ENCODE measurements at regions not wholly inside any gene's neighbourhood (a gene's known extent, or its start where the extent isn't known, plus 50 kb on each side); places are given as distances from the start of the nearest gene placed in this dataset.

DNA sequence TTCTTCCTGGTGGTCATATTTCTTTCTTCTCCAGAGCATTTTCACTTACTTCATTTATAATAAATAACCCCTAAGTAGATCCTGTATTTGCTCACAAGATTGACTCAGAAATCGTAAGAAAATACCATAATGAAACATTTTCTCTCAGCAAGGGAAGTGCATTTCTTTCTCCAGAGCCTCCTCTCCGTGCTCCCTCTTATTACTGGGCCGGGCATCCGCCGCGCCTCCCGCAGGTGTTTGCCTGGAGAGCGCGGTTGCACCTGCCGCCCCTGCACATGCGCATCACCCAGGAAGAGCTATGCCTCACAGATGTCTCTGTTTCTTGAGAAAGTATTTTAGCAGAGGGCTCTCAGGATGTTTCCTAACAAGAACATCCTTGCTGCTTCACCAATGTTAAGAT is 509.2 kb downstream of the TCERG1L start:
- Mint-ChIP-seq H3K27me3 (no peaks in the 10 kb centered on the region), H3K4me1 (no peaks in the 10 kb centered on the region), H3K36me3 (no peaks in the 10 kb centered on the region), H3K4me3 (no peak overlapping the region), H3K9me3 (no peaks in the 10 kb centered on the region), H3K27ac (no peak overlapping the region)
- no peaks in the 10 kb centered on the region for H3K36me3 ChIP-seq (ENCODE audit: control insufficient read depth in 2 of 2, extremely low read depth in 1 of 2, insufficient read depth in 1 of 2, low read length in 1 of 2)
- ATAC-seq (replicated peaks in 1 of 4): no peak
- POLR2A ChIA-PET: no interaction called here
- no peaks in the 10 kb centered on the region for H3K4me1 ChIP-seq (ENCODE audit: control insufficient read depth in 1 of 2, extremely low read depth in 1 of 2, insufficient read depth in 2 of 2, low read length in 2 of 2)
- 91% methylated on average over 7 of the region's 11 CpGs for WGBS (ENCODE audit: insufficient coverage)
- peaks cover 0 to 2% of the 10 kb centered on the region in 2 experiments for H3K27me3 ChIP-seq (replicated peaks in 1 of 2; ENCODE audit: control insufficient read depth in 2 of 2, extremely low read depth in 1 of 2, insufficient read depth in 2 of 2, low read length in 1 of 2)
- no peaks in the 10 kb centered on the region for H3K9me3 ChIP-seq
- no peak overlapping the region for H3K27ac ChIP-seq (ENCODE audit: low read length)
- no peak overlapping the region for H3K4me3 ChIP-seq (ENCODE audit: control insufficient read depth in 1 of 2, extremely low read depth in 1 of 2, low read length in 1 of 2)
- DNase-seq: no peak
- CTCF ChIA-PET: no interaction called here

DNA sequence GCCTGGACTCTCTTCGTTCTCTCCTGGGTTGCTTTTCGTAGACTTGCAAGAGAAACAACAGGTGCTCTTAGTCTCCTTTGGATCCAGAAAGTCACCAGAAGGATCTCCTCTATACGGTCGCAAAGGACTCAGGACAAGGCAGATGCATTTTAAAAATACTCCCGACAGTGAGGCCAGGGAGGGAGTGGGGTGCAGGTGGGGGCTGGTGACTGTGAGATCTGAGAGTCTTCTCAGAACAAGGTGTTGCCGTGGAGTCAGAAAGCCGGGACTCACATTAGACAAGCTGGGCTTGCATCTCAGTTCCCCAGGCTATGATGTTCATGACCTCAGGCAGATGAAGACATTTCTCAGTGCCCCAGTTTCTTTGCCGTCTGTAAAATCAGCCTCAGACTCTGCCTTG is 507.2 kb downstream of the TCERG1L start:
- H3K27ac Mint-ChIP-seq: no peak overlapping the region
- no peak overlapping the region for H3K4me3 Mint-ChIP-seq
- ATAC-seq (replicated peaks in 1 of 4) (no peak), DNase-seq (peak in 1 of 35 experiments; percentile 17)
- Histone ChIP-seq H3K4me1 (ENCODE audit: control insufficient read depth in 1 of 2, extremely low read depth in 1 of 2, insufficient read depth in 2 of 2, low read length in 2 of 2) (no peaks in the 10 kb centered on the region), H3K27ac (ENCODE audit: low read length) (no peak overlapping the region), H3K4me3 (ENCODE audit: control insufficient read depth in 1 of 2, extremely low read depth in 1 of 2, low read length in 1 of 2) (no peak overlapping the region), H3K9me3 (no peaks in the 10 kb centered on the region), H3K27me3 (replicated peaks in 1 of 2; ENCODE audit: control insufficient read depth in 2 of 2, extremely low read depth in 1 of 2, insufficient read depth in 2 of 2, low read length in 1 of 2) (peaks cover 0 to 7% of the 10 kb centered on the region in 2 experiments), H3K36me3 (ENCODE audit: control insufficient read depth in 2 of 2, extremely low read depth in 1 of 2, insufficient read depth in 1 of 2, low read length in 1 of 2) (no peaks in the 10 kb centered on the region)
- no peaks in the 10 kb centered on the region for H3K27me3 Mint-ChIP-seq
- no peaks in the 10 kb centered on the region for H3K9me3 Mint-ChIP-seq
- WGBS (ENCODE audit: insufficient coverage): 80% methylated on average over 7 of the region's 8 CpGs
- ChIA-PET POLR2A (no interaction called here), CTCF (no interaction called here)
- no peaks in the 10 kb centered on the region for H3K36me3 Mint-ChIP-seq
- no peaks in the 10 kb centered on the region for H3K4me1 Mint-ChIP-seq

DNA sequence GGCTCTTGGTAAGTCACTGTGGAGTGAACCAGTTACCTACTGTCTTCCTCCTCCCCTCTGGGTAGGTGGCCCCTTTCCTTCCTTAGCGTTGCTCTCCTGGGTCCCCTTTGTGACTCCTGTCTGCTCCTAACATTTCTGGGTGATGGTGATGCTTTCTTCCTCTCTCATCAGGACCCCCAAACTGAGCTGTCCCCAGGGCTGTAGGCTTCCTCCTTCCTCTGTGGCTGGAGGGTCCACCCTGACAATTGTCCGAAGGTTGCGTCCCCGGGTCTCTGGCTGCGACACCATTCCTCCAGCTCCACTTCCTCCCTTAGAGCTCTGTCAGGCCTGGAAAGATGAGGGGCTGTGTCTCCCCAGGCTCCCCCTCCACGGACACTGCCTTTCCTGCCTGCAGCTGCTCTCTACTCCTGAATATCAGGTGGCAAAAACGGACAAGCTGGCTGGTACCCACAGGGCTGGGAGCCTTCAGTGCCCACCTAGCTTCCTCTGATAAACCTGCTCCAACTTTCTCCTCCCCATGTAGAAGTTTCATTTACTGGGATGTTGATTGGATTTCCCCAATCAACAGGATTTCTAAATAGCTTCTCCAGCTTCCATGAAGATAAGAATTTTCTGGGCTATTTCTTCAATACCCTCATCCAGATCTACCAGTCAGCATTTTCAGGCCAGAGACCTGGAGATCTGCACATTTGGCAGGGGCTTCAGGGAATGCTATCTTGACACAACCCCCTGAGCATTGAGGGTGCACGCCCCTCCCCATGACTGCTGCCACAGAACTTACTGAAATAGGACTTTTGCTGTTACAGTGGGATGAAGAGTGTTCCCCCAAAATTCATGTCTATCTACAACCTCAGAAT is 506.5 kb downstream of the TCERG1L start:
- ATAC-seq (replicated peaks in 1 of 4): no peak
- H3K9me3 Mint-ChIP-seq: no peaks in the 10 kb centered on the region
- Histone ChIP-seq H3K27ac (ENCODE audit: low read length) (no peak overlapping the region), H3K36me3 (ENCODE audit: control insufficient read depth in 2 of 2, extremely low read depth in 1 of 2, insufficient read depth in 1 of 2, low read length in 1 of 2) (no peaks in the 10 kb centered on the region), H3K27me3 (replicated peaks in 1 of 2; ENCODE audit: control insufficient read depth in 2 of 2, extremely low read depth in 1 of 2, insufficient read depth in 2 of 2, low read length in 1 of 2) (peaks cover 0 to 9% of the 10 kb centered on the region in 2 experiments), H3K9me3 (no peaks in the 10 kb centered on the region), H3K4me3 (ENCODE audit: control insufficient read depth in 1 of 2, extremely low read depth in 1 of 2, low read length in 1 of 2) (no peak overlapping the region), H3K4me1 (ENCODE audit: control insufficient read depth in 1 of 2, extremely low read depth in 1 of 2, insufficient read depth in 2 of 2, low read length in 2 of 2) (no peaks in the 10 kb centered on the region)
- H3K4me3 Mint-ChIP-seq: no peak overlapping the region
- no peaks in the 10 kb centered on the region for H3K4me1 Mint-ChIP-seq
- peak in 1 of 35 experiments; percentile 7 for DNase-seq
- H3K27ac Mint-ChIP-seq: no peak overlapping the region
- 96% methylated on average over 4 of the region's 8 CpGs for WGBS (ENCODE audit: insufficient coverage)
- H3K36me3 Mint-ChIP-seq: no peaks in the 10 kb centered on the region
- ChIA-PET CTCF (no interaction called here), POLR2A (no interaction called here)
- no peaks in the 10 kb centered on the region for H3K27me3 Mint-ChIP-seq

DNA sequence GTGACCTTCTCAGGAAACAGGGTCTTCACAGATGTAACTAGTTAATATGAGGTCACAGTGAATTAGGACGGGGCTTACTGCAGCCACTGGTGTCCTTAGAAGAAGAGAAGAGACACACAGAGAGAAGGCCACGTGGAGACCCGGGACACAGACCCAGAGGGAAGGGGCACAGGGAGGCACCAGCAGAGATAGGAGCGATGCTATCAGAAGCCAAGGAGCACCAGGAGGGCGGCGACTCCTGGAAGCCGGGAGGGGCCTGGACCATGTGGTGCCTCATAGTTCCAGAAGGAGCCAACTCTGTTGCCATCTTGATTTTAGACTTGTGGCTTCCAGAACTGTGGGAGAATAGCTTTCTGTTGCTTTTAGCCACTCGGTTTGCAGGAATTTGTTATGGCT is 505.9 kb downstream of the TCERG1L start:
- DNase-seq: no peak
- 83% methylated on average over 8 of the region's 8 CpGs for WGBS (ENCODE audit: insufficient coverage)
- no peak for ATAC-seq (replicated peaks in 1 of 4)
- H3K27ac Mint-ChIP-seq: no peak overlapping the region
- H3K27me3 Mint-ChIP-seq: no peaks in the 10 kb centered on the region
- no peak overlapping the region for H3K4me3 Mint-ChIP-seq
- POLR2A ChIA-PET: no interaction called here
- peaks cover 0 to 12% of the 10 kb centered on the region in 2 experiments for H3K27me3 ChIP-seq (replicated peaks in 1 of 2; ENCODE audit: control insufficient read depth in 2 of 2, extremely low read depth in 1 of 2, insufficient read depth in 2 of 2, low read length in 1 of 2)
- H3K4me1 ChIP-seq (ENCODE audit: control insufficient read depth in 1 of 2, extremely low read depth in 1 of 2, insufficient read depth in 2 of 2, low read length in 2 of 2): no peaks in the 10 kb centered on the region
- no peaks in the 10 kb centered on the region for H3K36me3 Mint-ChIP-seq
- CTCF ChIA-PET: no interaction called here
- H3K9me3 Mint-ChIP-seq: no peaks in the 10 kb centered on the region
- no peaks in the 10 kb centered on the region for H3K4me1 Mint-ChIP-seq
- H3K9me3 ChIP-seq: no peaks in the 10 kb centered on the region
- no peak overlapping the region for H3K4me3 ChIP-seq (ENCODE audit: control insufficient read depth in 1 of 2, extremely low read depth in 1 of 2, low read length in 1 of 2)
- H3K36me3 ChIP-seq (ENCODE audit: control insufficient read depth in 2 of 2, extremely low read depth in 1 of 2, insufficient read depth in 1 of 2, low read length in 1 of 2): no peaks in the 10 kb centered on the region
- H3K27ac ChIP-seq (ENCODE audit: low read length): no peak overlapping the region

DNA sequence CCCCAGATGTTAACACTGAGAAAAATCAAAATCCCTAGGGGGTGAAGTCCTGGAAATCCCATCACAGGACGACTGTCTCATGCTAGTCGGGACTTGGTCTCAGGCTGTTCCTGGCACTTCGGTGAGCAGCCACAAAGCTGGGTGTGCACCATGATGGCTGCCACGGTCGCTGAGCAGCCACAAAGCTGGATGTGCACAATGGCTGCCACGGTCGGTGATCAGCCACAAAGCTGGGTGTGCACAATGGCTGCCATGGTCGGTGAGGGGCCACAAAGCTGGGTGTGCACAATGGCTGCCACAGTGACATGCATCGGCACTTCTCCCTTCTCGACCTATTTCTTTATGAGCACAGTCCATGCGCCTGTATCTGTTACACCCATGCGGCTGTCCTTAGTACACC is 505.1 kb downstream of the TCERG1L start:
- Mint-ChIP-seq H3K27me3 (no peaks in the 10 kb centered on the region), H3K4me1 (no peaks in the 10 kb centered on the region), H3K36me3 (no peaks in the 10 kb centered on the region), H3K9me3 (no peaks in the 10 kb centered on the region), H3K4me3 (no peak overlapping the region), H3K27ac (no peak overlapping the region)
- ChIA-PET POLR2A (no interaction called here), CTCF (no interaction called here)
- no peaks in the 10 kb centered on the region for H3K36me3 ChIP-seq (ENCODE audit: control insufficient read depth in 2 of 2, extremely low read depth in 1 of 2, insufficient read depth in 1 of 2, low read length in 1 of 2)
- DNase-seq (no peak), ATAC-seq (replicated peaks in 1 of 4) (no peak)
- H3K4me3 ChIP-seq (ENCODE audit: control insufficient read depth in 1 of 2, extremely low read depth in 1 of 2, low read length in 1 of 2): no peak overlapping the region
- peaks cover 0 to 12% of the 10 kb centered on the region in 2 experiments for H3K27me3 ChIP-seq (replicated peaks in 1 of 2; ENCODE audit: control insufficient read depth in 2 of 2, extremely low read depth in 1 of 2, insufficient read depth in 2 of 2, low read length in 1 of 2)
- no peaks in the 10 kb centered on the region for H3K4me1 ChIP-seq (ENCODE audit: control insufficient read depth in 1 of 2, extremely low read depth in 1 of 2, insufficient read depth in 2 of 2, low read length in 2 of 2)
- H3K27ac ChIP-seq (ENCODE audit: low read length): no peak overlapping the region
- H3K9me3 ChIP-seq: no peaks in the 10 kb centered on the region
- WGBS (ENCODE audit: insufficient coverage): 95% methylated on average over 8 of the region's 12 CpGs

DNA sequence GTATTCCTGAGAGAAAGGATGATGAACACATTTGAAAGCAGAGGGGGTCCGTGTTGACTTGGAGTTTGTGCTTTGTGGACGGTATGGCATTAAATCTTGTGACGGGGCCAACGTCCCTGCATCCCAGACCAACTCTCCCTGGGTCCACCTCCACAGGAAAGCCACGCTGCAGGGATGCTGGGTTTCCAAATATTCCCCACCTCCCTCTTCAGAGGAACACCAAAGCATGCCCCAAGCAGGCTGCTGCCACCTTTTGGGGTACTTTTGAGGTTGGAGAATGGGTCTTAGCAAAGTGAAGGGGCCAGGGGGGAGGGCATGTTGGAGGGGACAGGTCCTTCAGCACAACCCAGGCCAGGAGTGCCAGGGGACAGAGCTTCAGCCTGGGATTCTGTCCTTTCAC is 504.4 kb downstream of the TCERG1L start:
- H3K36me3 ChIP-seq (ENCODE audit: control insufficient read depth in 2 of 2, extremely low read depth in 1 of 2, insufficient read depth in 1 of 2, low read length in 1 of 2): no peaks in the 10 kb centered on the region
- H3K27me3 ChIP-seq (replicated peaks in 1 of 2; ENCODE audit: control insufficient read depth in 2 of 2, extremely low read depth in 1 of 2, insufficient read depth in 2 of 2, low read length in 1 of 2): peaks cover 0 to 10% of the 10 kb centered on the region in 2 experiments
- Mint-ChIP-seq H3K4me1 (no peaks in the 10 kb centered on the region), H3K27me3 (no peaks in the 10 kb centered on the region), H3K27ac (no peak overlapping the region), H3K36me3 (no peaks in the 10 kb centered on the region), H3K9me3 (no peaks in the 10 kb centered on the region), H3K4me3 (no peak overlapping the region)
- ATAC-seq (replicated peaks in 1 of 4): no peak
- ChIA-PET POLR2A (no interaction called here), CTCF (no interaction called here)
- H3K27ac ChIP-seq (ENCODE audit: low read length): no peak overlapping the region
- no peaks in the 10 kb centered on the region for H3K4me1 ChIP-seq (ENCODE audit: control insufficient read depth in 1 of 2, extremely low read depth in 1 of 2, insufficient read depth in 2 of 2, low read length in 2 of 2)
- H3K4me3 ChIP-seq (ENCODE audit: control insufficient read depth in 1 of 2, extremely low read depth in 1 of 2, low read length in 1 of 2): no peak overlapping the region
- WGBS (ENCODE audit: insufficient coverage): 79% methylated on average over 2 of the region's 5 CpGs
- DNase-seq: no peak
- no peaks in the 10 kb centered on the region for H3K9me3 ChIP-seq

DNA sequence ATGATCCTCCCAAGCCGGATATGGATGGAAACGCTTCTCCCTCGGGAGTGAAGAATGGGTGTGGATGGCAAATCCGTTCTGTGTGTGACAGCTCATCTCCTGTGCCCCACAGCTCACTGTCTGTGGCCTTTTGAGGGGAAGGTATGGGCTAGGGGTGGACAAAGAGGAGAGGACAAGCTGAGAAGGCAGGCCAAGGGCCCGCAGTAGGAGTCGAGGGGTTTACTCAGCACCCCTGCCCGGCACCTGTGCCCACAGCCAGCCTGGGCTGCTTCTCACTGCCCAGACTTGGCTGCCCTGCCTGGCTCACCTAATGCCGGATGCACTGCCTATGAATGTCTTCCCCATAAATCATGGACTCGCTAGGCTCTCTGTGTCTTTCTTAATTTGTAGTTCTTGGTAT is 503.8 kb downstream of the TCERG1L start:
- Mint-ChIP-seq H3K4me1 (no peaks in the 10 kb centered on the region), H3K27ac (no peak overlapping the region), H3K4me3 (no peak overlapping the region), H3K27me3 (no peaks in the 10 kb centered on the region), H3K9me3 (no peaks in the 10 kb centered on the region), H3K36me3 (no peaks in the 10 kb centered on the region)
- DNase-seq (no peak), ATAC-seq (replicated peaks in 1 of 4) (no peak)
- no peaks in the 10 kb centered on the region for H3K4me1 ChIP-seq (ENCODE audit: control insufficient read depth in 1 of 2, extremely low read depth in 1 of 2, insufficient read depth in 2 of 2, low read length in 2 of 2)
- POLR2A ChIA-PET: no interaction called here
- H3K4me3 ChIP-seq (ENCODE audit: control insufficient read depth in 1 of 2, extremely low read depth in 1 of 2, low read length in 1 of 2): no peak overlapping the region
- CTCF ChIA-PET: no interaction called here
- peaks cover 0 to 10% of the 10 kb centered on the region in 2 experiments for H3K27me3 ChIP-seq (replicated peaks in 1 of 2; ENCODE audit: control insufficient read depth in 2 of 2, extremely low read depth in 1 of 2, insufficient read depth in 2 of 2, low read length in 1 of 2)
- H3K9me3 ChIP-seq: no peaks in the 10 kb centered on the region
- WGBS (ENCODE audit: insufficient coverage): 88% methylated on average over 3 of the region's 9 CpGs
- no peaks in the 10 kb centered on the region for H3K36me3 ChIP-seq (ENCODE audit: control insufficient read depth in 2 of 2, extremely low read depth in 1 of 2, insufficient read depth in 1 of 2, low read length in 1 of 2)
- no peak overlapping the region for H3K27ac ChIP-seq (ENCODE audit: low read length)

All from T-cell (primary cell).